Skeletal muscle satellite cell (primary cell): ENCODE measurements at regions not wholly inside any gene's neighbourhood (a gene's known extent, or its start where the extent isn't known, plus 50 kb on each side); places are given as distances from the start of the nearest gene placed in this dataset.
"Not testable (repeated sequence)": the region's sequence is repeated elsewhere in the genome, so short reads cannot be mapped to it uniquely, and the experiment has no call there.

Experiments used
- H3K27me3 ChIP-seq: 2 replicates; pipeline ENCODE4 v1.7.0; 2013; ENCODE audit warnings: low read length; ENCODE audit not compliant: control insufficient read depth, insufficient read depth
- H3K36me3 ChIP-seq: 2 replicates; pipeline ENCODE4 v1.7.0; 2013; ENCODE audit warnings: mild to moderate bottlenecking, control low read depth, low read length; ENCODE audit not compliant: insufficient read depth
- H3K4me1 ChIP-seq: 2 replicates; pipeline ENCODE4 v1.7.0; 2013; ENCODE audit warnings: low read length; ENCODE audit not compliant: control insufficient read depth, insufficient read depth
- H3K4me2 ChIP-seq: 2 replicates; pipeline ENCODE4 v1.7.0; 2013; ENCODE audit warnings: mild to moderate bottlenecking, low read length
- H3K4me3 ChIP-seq: 2 replicates; pipeline ENCODE4 v1.7.0; 2013; ENCODE audit warnings: low read length
- H3K9ac ChIP-seq: 2 replicates; pipeline ENCODE4 v1.7.0; 2013; ENCODE audit warnings: mild to moderate bottlenecking, low read depth, low read length, moderate library complexity
- H3K9me3 ChIP-seq: replicated peaks from 2 replicates; pipeline ENCODE4 v1.7.0; 2013; ENCODE audit warnings: mild to moderate bottlenecking, control low read depth, low read length

- Histone ChIP-seq H3K4me3 (no peak overlapping the region), H3K27me3 (peaks cover 11% of the 10 kb centered on the region), H3K4me1 (no peaks in the 10 kb centered on the region), H3K9me3 (no peaks in the 10 kb centered on the region), H3K9ac (no peak overlapping the region), H3K4me2 (no peak overlapping the region), H3K36me3 (no peaks in the 10 kb centered on the region)
Measured at GRCh38 chr12:127035011-127035879, 1231.7 kb upstream of the TMEM132C start.

- H3K9ac ChIP-seq: no peak overlapping the region
- no peaks in the 10 kb centered on the region for H3K4me1 ChIP-seq
- H3K9me3 ChIP-seq: no peaks in the 10 kb centered on the region
- no peak overlapping the region for H3K4me2 ChIP-seq
- no peaks in the 10 kb centered on the region for H3K36me3 ChIP-seq
- no peak overlapping the region for H3K4me3 ChIP-seq
- no peaks in the 10 kb centered on the region for H3K27me3 ChIP-seq
Measured at GRCh38 chr12:127038152-127038551, 1228.8 kb upstream of the TMEM132C start.

- no peaks in the 10 kb centered on the region for H3K27me3 ChIP-seq
Measured at GRCh38 chr12:127038761-127039160, 1228.2 kb upstream of the TMEM132C start.

GRCh38 chr12:127041985-127042625 lies 1224.9 kb upstream of the TMEM132C start:
- H3K4me2 ChIP-seq: no peak overlapping the region
- H3K9ac ChIP-seq: no peak overlapping the region
- no peaks in the 10 kb centered on the region for H3K36me3 ChIP-seq
- no peaks in the 10 kb centered on the region for H3K9me3 ChIP-seq
- no peaks in the 10 kb centered on the region for H3K27me3 ChIP-seq
- no peaks in the 10 kb centered on the region for H3K4me1 ChIP-seq
- no peak overlapping the region for H3K4me3 ChIP-seq

More at GRCh38 chr12:127038761-127039160, 1228.2 kb upstream of the TMEM132C start:
- Histone ChIP-seq H3K4me2 (no peak overlapping the region), H3K4me3 (no peak overlapping the region), H3K9ac (no peak overlapping the region), H3K4me1 (no peaks in the 10 kb centered on the region), H3K36me3 (no peaks in the 10 kb centered on the region), H3K9me3 (no peaks in the 10 kb centered on the region)

- H3K4me3 ChIP-seq: no peak overlapping the region
- no peaks in the 10 kb centered on the region for H3K9me3 ChIP-seq
- H3K4me1 ChIP-seq: no peaks in the 10 kb centered on the region
- no peak overlapping the region for H3K9ac ChIP-seq
- H3K36me3 ChIP-seq: no peaks in the 10 kb centered on the region
- no peak overlapping the region for H3K4me2 ChIP-seq
- H3K27me3 ChIP-seq: no peaks in the 10 kb centered on the region
Measured at GRCh38 chr12:127043731-127044130, 1223.2 kb upstream of the TMEM132C start.

GRCh38 chr12:127044836-127045235 lies 1222.1 kb upstream of the TMEM132C start:
- Histone ChIP-seq H3K4me1 (no peaks in the 10 kb centered on the region), H3K27me3 (no peaks in the 10 kb centered on the region), H3K4me3 (no peak overlapping the region)

GRCh38 chr12:127046467-127046866 lies 1220.5 kb upstream of the TMEM132C start:
- no peaks in the 10 kb centered on the region for H3K27me3 ChIP-seq
- H3K9ac ChIP-seq: no peak overlapping the region
- H3K36me3 ChIP-seq: no peaks in the 10 kb centered on the region
- H3K4me1 ChIP-seq: no peaks in the 10 kb centered on the region
- H3K9me3 ChIP-seq: no peaks in the 10 kb centered on the region
- H3K4me2 ChIP-seq: no peak overlapping the region
- no peak overlapping the region for H3K4me3 ChIP-seq

More at GRCh38 chr12:127044836-127045235, 1222.1 kb upstream of the TMEM132C start:
- H3K4me2 ChIP-seq: no peak overlapping the region
- H3K36me3 ChIP-seq: no peaks in the 10 kb centered on the region
- no peak overlapping the region for H3K9ac ChIP-seq
- no peaks in the 10 kb centered on the region for H3K9me3 ChIP-seq

- H3K27me3 ChIP-seq: no peaks in the 10 kb centered on the region
- peaks cover 12% of the 10 kb centered on the region for H3K4me1 ChIP-seq
- H3K4me3 ChIP-seq: no peak overlapping the region
- no peak overlapping the region for H3K4me2 ChIP-seq
- H3K9me3 ChIP-seq: no peaks in the 10 kb centered on the region
- H3K9ac ChIP-seq: no peak overlapping the region
- H3K36me3 ChIP-seq: no peaks in the 10 kb centered on the region
Measured at GRCh38 chr12:127048057-127048456, 1218.9 kb upstream of the TMEM132C start.

- H3K9ac ChIP-seq, H3K36me3 ChIP-seq, H3K4me3 ChIP-seq, H3K4me2 ChIP-seq, H3K9me3 ChIP-seq, H3K27me3 ChIP-seq: not testable (repeated sequence)
- H3K4me1 ChIP-seq: peaks cover 15% of the 10 kb centered on the region
Measured at GRCh38 chr12:127048525-127048924, 1218.4 kb upstream of the TMEM132C start.

- H3K4me3 ChIP-seq: no peak overlapping the region
- peaks cover 27% of the 10 kb centered on the region for H3K4me1 ChIP-seq
- H3K9me3 ChIP-seq: no peaks in the 10 kb centered on the region
- H3K4me2 ChIP-seq: no peak overlapping the region
- H3K27me3 ChIP-seq: no peaks in the 10 kb centered on the region
- no peaks in the 10 kb centered on the region for H3K36me3 ChIP-seq
- no peak overlapping the region for H3K9ac ChIP-seq
Measured at GRCh38 chr12:127051139-127051538, 1215.8 kb upstream of the TMEM132C start.

- Histone ChIP-seq H3K4me2 (peak overlapping the region; percentile 5), H3K4me3 (no peak overlapping the region), H3K9me3 (no peaks in the 10 kb centered on the region), H3K27me3 (no peaks in the 10 kb centered on the region), H3K36me3 (no peaks in the 10 kb centered on the region), H3K9ac (peak overlapping the region; percentile 26), H3K4me1 (peaks cover 27% of the 10 kb centered on the region)
Measured at GRCh38 chr12:127052511-127053232, 1214.3 kb upstream of the TMEM132C start.
